Endothelial cell (in vitro differentiated cells): ENCODE measurements at regions not wholly inside any gene's neighbourhood (a gene's known extent, or its start where the extent isn't known, plus 50 kb on each side); places are given as distances from the start of the nearest gene placed in this dataset.

Experiments used
- DNase-seq: peaks from one replicate; pipeline ENCODE4 v3.0.0; 2021; ENCODE audit warnings: low spot score
- H3K27ac Mint-ChIP-seq: one replicate; pipeline ENCODE4 v1.8.0; 2021; ENCODE audit warnings: mixed read lengths, inconsistent platforms; ENCODE audit not compliant: unreplicated experiment
- H3K27me3 Mint-ChIP-seq: one replicate; pipeline ENCODE4 v1.8.0; 2021; ENCODE audit warnings: mild to moderate bottlenecking, moderate library complexity, mixed read lengths, inconsistent platforms; ENCODE audit not compliant: unreplicated experiment
- H3K36me3 Mint-ChIP-seq: one replicate; pipeline ENCODE4 v1.8.0; 2021; ENCODE audit warnings: mild to moderate bottlenecking, low read depth, mixed read lengths, inconsistent platforms; ENCODE audit not compliant: unreplicated experiment
- H3K4me1 Mint-ChIP-seq: one replicate; pipeline ENCODE4 v1.8.0; 2021; ENCODE audit warnings: mild to moderate bottlenecking, mixed read lengths, inconsistent platforms; ENCODE audit not compliant: unreplicated experiment
- H3K4me3 Mint-ChIP-seq: one replicate; pipeline ENCODE4 v1.8.0; 2021; ENCODE audit warnings: mild to moderate bottlenecking, mixed read lengths, inconsistent platforms; ENCODE audit not compliant: unreplicated experiment
- H3K9me3 Mint-ChIP-seq: one replicate; pipeline ENCODE4 v1.8.0; 2021; ENCODE audit warnings: mixed read lengths, inconsistent platforms; ENCODE audit not compliant: unreplicated experiment
- TF ChIP-seq, protein P1 (sequence below): fragments of 200-600 bp; sonication (generic); IDR thresholded peaks from one replicate; pipeline ENCODE4 v1.5.0; 2021; ENCODE audit warnings: antibody characterized with exemption; ENCODE audit not compliant: unreplicated experiment

DNA sequence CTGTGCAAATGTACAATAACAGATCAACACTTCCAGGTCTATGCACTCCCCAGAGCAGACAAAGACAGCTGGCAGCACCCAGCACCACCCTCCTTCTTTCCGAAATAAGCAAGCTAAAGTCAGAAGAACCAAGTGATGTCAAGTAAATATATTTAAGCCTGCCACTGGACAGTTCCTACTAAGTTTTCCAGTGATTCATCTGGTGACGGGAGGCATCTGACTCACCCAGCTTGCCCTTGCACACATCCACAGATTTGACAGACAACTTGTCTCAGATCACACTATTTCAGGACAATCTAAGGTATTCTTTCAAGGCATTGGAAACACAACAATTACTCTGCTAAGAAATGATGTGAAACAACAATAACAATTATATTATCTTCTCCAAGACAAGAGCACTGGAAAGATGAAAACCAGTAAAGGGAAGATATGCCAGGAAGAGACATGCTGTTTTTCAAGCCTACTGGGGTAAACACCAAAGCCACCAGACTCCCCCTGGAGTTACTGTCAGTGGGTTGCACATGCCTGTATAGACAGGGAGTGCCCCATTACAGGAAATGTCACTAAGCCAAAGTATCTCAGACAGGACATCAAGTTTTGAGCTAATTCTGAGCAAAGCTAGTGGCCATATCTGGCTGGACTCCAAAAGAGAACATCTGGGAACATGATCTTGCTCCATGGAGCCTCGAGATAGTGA, 287.9 kb upstream of the KLHL29 start:
- no peaks in the 10 kb centered on the region for H3K4me1 Mint-ChIP-seq
- no peak overlapping the region for H3K4me3 Mint-ChIP-seq

DNA sequence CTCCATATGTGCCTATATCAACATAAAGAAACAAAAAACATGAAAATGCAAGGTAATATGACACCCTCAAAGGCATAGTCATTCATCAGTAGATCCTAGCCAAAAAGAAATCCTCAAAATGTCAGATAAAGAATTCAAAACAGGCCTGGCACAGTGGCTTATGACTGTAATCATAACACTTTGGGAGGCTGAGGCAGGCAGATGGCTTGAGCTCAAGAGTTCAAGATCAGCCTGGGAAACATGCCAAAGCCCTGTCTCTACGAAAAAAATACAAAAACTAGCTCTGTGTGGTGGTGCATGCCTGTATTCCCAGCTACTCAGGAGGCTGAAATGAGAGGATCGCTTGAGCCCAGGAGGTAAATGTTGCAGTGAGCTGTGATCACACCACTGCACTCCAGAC, 284.6 kb upstream of the KLHL29 start:
- H3K4me1 Mint-ChIP-seq, result no peaks in the 10 kb centered on the region

More for the DNA sequence above, 287.9 kb upstream of the KLHL29 start:
- Mint-ChIP-seq H3K9me3 (no peaks in the 10 kb centered on the region), H3K27me3 (no peaks in the 10 kb centered on the region), H3K27ac (no peak overlapping the region), H3K36me3 (no peaks in the 10 kb centered on the region)
- TF ChIP-seq, protein P1, sequence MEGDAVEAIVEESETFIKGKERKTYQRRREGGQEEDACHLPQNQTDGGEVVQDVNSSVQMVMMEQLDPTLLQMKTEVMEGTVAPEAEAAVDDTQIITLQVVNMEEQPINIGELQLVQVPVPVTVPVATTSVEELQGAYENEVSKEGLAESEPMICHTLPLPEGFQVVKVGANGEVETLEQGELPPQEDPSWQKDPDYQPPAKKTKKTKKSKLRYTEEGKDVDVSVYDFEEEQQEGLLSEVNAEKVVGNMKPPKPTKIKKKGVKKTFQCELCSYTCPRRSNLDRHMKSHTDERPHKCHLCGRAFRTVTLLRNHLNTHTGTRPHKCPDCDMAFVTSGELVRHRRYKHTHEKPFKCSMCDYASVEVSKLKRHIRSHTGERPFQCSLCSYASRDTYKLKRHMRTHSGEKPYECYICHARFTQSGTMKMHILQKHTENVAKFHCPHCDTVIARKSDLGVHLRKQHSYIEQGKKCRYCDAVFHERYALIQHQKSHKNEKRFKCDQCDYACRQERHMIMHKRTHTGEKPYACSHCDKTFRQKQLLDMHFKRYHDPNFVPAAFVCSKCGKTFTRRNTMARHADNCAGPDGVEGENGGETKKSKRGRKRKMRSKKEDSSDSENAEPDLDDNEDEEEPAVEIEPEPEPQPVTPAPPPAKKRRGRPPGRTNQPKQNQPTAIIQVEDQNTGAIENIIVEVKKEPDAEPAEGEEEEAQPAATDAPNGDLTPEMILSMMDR, result no peak
- DNase-seq, result no peak

DNA sequence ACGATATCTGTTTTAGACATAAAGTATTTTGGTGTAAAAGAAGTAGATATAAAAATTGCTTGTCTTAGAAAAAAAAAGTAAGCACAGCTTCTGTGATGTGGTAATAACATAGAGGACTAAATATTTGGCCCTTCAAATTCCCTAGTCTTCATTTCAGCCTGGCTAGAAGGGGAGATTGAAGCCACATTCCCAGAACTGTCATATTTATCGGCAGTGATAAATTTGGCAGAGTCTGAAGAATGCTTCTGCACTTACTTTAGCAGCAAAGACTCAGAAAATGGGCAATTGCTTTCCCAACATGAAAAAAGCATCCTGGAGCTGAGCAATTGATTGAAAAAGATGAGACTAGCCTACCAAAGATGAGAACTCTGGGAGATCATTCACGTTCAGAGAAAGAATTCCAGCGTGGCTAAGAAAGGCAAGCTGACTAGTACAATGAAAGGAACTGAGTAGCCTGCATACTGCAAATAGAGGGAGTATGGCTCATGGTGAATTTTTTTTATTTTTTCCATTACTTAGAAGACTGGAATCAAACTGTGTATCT, 278.7 kb upstream of the KLHL29 start:
- Mint-ChIP-seq H3K4me1 (peaks cover 5% of the 10 kb centered on the region), H3K27me3 (no peaks in the 10 kb centered on the region), H3K27ac (no peak overlapping the region), H3K9me3 (no peaks in the 10 kb centered on the region), H3K36me3 (no peaks in the 10 kb centered on the region), H3K4me3 (no peak overlapping the region)
- TF ChIP-seq, protein P1, result no peak
- DNase-seq, result no peak

More for the DNA sequence above, 284.6 kb upstream of the KLHL29 start:
- H3K9me3 Mint-ChIP-seq, result no peaks in the 10 kb centered on the region
- TF ChIP-seq, protein P1, result no peak
- no peaks in the 10 kb centered on the region for H3K27me3 Mint-ChIP-seq
- no peak for DNase-seq
- H3K4me3 Mint-ChIP-seq, result no peak overlapping the region
- no peak overlapping the region for H3K27ac Mint-ChIP-seq
- no peaks in the 10 kb centered on the region for H3K36me3 Mint-ChIP-seq

DNA sequence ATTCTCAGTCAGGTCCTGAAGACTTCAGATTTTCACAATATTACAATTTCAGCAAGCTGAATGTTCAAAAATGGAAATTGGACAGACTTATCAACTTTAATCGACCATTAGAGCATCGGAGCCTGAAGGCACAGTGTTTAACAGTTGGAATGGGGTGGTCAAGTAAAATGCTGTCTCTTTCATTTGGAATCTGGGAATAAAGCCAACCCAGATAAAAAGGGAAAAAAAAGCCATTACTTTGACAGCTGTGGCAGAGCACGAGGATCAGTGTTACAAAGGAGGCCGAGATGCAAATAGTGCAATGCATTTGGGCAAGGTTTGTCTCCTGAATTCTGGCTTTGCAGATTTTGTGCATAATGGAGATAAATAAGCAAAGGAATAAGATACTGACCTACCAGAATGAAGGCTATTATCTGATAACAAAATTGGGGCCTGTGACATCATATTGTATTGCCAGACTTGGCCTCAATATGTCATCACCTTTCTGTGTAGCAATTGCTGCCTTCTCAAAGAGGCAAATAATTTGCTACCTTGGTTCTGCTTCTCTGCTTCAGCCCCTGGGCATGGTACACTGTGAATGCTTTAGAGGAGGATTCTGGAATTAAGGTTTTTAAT, 277.5 kb upstream of the KLHL29 start:
- Mint-ChIP-seq H3K9me3 (no peaks in the 10 kb centered on the region), H3K36me3 (no peaks in the 10 kb centered on the region), H3K27me3 (no peaks in the 10 kb centered on the region), H3K27ac (no peak overlapping the region), H3K4me1 (peaks cover 5% of the 10 kb centered on the region), H3K4me3 (no peak overlapping the region)
- DNase-seq, result no peak
- TF ChIP-seq, protein P1, result no peak

DNA sequence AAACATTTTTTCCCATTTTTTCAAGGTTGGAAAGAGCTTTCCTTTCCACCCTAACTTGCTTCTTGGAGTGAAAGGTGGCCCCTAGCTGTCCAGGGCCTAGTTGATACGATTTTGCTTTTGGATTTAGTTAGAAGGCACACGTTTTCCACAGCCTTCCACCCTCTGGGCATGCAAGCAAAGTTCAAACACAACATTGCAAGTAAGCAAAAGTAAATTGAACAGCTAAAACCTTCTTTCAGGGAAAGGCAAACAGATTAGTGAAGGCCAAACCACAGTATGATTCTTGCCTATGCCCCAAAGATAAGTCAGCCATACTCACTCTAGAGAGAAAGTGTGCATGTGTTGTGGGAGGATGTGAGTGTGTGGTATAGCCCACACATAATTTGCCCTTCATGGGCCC, 273.7 kb upstream of the KLHL29 start:
- H3K36me3 Mint-ChIP-seq, result no peaks in the 10 kb centered on the region
- DNase-seq, result no peak

More for the DNA sequence above, 273.7 kb upstream of the KLHL29 start:
- no peak overlapping the region for H3K4me3 Mint-ChIP-seq
- H3K4me1 Mint-ChIP-seq, result peaks cover 5% of the 10 kb centered on the region
- H3K9me3 Mint-ChIP-seq, result no peaks in the 10 kb centered on the region
- H3K27ac Mint-ChIP-seq, result no peak overlapping the region
- TF ChIP-seq, protein P1, result no peak
- H3K27me3 Mint-ChIP-seq, result no peaks in the 10 kb centered on the region
